ENCODE measurements at regions not wholly inside any gene's neighbourhood (a gene's known extent, or its start where the extent isn't known, plus 50 kb on each side); places are given as distances from the start of the nearest gene placed in this dataset.

- TF ChIP-seq ATF3 (IDR thresholded peaks at IDR 0.05) (no peak), SP1 (IDR thresholded peaks at IDR 0.05) (no peak)
- TF ChIP-seq, protein P1, sequence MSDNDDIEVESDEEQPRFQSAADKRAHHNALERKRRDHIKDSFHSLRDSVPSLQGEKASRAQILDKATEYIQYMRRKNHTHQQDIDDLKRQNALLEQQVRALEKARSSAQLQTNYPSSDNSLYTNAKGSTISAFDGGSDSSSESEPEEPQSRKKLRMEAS (IDR thresholded peaks at IDR 0.05): no peak
- TF ChIP-seq, protein P2, sequence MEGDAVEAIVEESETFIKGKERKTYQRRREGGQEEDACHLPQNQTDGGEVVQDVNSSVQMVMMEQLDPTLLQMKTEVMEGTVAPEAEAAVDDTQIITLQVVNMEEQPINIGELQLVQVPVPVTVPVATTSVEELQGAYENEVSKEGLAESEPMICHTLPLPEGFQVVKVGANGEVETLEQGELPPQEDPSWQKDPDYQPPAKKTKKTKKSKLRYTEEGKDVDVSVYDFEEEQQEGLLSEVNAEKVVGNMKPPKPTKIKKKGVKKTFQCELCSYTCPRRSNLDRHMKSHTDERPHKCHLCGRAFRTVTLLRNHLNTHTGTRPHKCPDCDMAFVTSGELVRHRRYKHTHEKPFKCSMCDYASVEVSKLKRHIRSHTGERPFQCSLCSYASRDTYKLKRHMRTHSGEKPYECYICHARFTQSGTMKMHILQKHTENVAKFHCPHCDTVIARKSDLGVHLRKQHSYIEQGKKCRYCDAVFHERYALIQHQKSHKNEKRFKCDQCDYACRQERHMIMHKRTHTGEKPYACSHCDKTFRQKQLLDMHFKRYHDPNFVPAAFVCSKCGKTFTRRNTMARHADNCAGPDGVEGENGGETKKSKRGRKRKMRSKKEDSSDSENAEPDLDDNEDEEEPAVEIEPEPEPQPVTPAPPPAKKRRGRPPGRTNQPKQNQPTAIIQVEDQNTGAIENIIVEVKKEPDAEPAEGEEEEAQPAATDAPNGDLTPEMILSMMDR (IDR thresholded peaks at IDR 0.05; ENCODE audit: low read depth, low read length, missing input control): no peak
Measured at GRCh38 chr13:34308725-34309124, 490.8 kb downstream of the RFC3 start (continued).

- TF ChIP-seq SP1 (IDR thresholded peaks at IDR 0.05) (no peak), NR2F2 (IDR thresholded peaks at IDR 0.05) (no peak), FOXA1 (IDR thresholded peaks at IDR 0.05) (no peak), YY1 (IDR thresholded peaks at IDR 0.05) (no peak), GABPA (IDR thresholded peaks at IDR 0.05 in 1 of 2, conservative IDR thresholded peaks at IDR 0.05 in 1 of 2) (no peak), FOXA2 (IDR thresholded peaks at IDR 0.05) (no peak), ATF3 (IDR thresholded peaks at IDR 0.05) (no peak), EGR1 (IDR thresholded peaks at IDR 0.05; ENCODE audit: low read depth in 2 of 2) (no peak), RXRA (IDR thresholded peaks at IDR 0.05) (no peak), TAF1 (conservative IDR thresholded peaks at IDR 0.05) (no peak), JUND (IDR thresholded peaks at IDR 0.05) (no peak)
- TF ChIP-seq, protein P2 (IDR thresholded peaks at IDR 0.05; ENCODE audit: low read depth, low read length, missing input control): no peak
- TF ChIP-seq, protein P3, sequence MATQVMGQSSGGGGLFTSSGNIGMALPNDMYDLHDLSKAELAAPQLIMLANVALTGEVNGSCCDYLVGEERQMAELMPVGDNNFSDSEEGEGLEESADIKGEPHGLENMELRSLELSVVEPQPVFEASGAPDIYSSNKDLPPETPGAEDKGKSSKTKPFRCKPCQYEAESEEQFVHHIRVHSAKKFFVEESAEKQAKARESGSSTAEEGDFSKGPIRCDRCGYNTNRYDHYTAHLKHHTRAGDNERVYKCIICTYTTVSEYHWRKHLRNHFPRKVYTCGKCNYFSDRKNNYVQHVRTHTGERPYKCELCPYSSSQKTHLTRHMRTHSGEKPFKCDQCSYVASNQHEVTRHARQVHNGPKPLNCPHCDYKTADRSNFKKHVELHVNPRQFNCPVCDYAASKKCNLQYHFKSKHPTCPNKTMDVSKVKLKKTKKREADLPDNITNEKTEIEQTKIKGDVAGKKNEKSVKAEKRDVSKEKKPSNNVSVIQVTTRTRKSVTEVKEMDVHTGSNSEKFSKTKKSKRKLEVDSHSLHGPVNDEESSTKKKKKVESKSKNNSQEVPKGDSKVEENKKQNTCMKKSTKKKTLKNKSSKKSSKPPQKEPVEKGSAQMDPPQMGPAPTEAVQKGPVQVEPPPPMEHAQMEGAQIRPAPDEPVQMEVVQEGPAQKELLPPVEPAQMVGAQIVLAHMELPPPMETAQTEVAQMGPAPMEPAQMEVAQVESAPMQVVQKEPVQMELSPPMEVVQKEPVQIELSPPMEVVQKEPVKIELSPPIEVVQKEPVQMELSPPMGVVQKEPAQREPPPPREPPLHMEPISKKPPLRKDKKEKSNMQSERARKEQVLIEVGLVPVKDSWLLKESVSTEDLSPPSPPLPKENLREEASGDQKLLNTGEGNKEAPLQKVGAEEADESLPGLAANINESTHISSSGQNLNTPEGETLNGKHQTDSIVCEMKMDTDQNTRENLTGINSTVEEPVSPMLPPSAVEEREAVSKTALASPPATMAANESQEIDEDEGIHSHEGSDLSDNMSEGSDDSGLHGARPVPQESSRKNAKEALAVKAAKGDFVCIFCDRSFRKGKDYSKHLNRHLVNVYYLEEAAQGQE (IDR thresholded peaks at IDR 0.05): no peak
- Histone ChIP-seq H3K36me3 (ENCODE audit: control insufficient read depth in 4 of 4, insufficient read depth in 3 of 4, low read depth in 1 of 4, low read length in 3 of 4) (no peaks in the 10 kb centered on the region), H3K27me3 (ENCODE audit: control insufficient read depth in 4 of 4, insufficient read depth in 4 of 4, low read length in 3 of 4) (peaks cover 0 to 2% (median 0%) of the 10 kb centered on the region in 4 donors), H3K9ac (ENCODE audit: low read depth in 1 of 2, low read length in 2 of 2) (no peak overlapping the region), H3K27ac (ENCODE audit: low read depth in 1 of 2, low read length in 2 of 2) (no peak overlapping the region), H3K4me1 (ENCODE audit: control insufficient read depth in 4 of 4, insufficient read depth in 4 of 4, low read length in 3 of 4) (no peaks in the 10 kb centered on the region), H3K9me3 (ENCODE audit: control insufficient read depth in 4 of 4, low read length in 3 of 4) (no peaks in the 10 kb centered on the region), H3K4me3 (ENCODE audit: low read depth in 1 of 3, low read length in 3 of 3) (no peak overlapping the region)
- no peak for DNase-seq (ENCODE audit: low spot score)
- 79% methylated on average over 3 of the region's 3 CpGs for WGBS
Measured at GRCh38 chr13:34310539-34310938, 492.6 kb downstream of the RFC3 start.

All from liver (tissue), 8 donors.